Mucosa of descending colon (tissue), 3 donors: ENCODE measurements at regions not wholly inside any gene's neighbourhood (a gene's known extent, or its start where the extent isn't known, plus 50 kb on each side); places are given as distances from the start of the nearest gene placed in this dataset.

Source experiments
- ATAC-seq: fragments of 200-7000 bp; cut with Tn5 transposase; one replicate; pipeline ENCODE4 v1.9.1; 2020; ENCODE audit warnings: mild to moderate bottlenecking, moderate library complexity
- DNase-seq, 3 donors: peaks; one replicate each; pipeline ENCODE4 v3.0.0-alpha.2; 2020
- H3K36me3 ChIP-seq: fragments of 200-600 bp; one replicate; pipeline ENCODE4 v1.8.0; 2021; ENCODE audit warnings: low read depth, mild to moderate bottlenecking
- H3K4me1 ChIP-seq: fragments of 200-600 bp; one replicate; pipeline ENCODE4 v1.8.0; 2021; ENCODE audit warnings: low read depth, mild to moderate bottlenecking
- H3K4me3 ChIP-seq: fragments of 200-600 bp; one replicate; pipeline ENCODE4 v1.8.0; 2021; ENCODE audit warnings: mild to moderate bottlenecking
- H3K9me3 ChIP-seq: fragments of 200-600 bp; one replicate; pipeline ENCODE4 v1.8.0; 2021; ENCODE audit warnings: mild to moderate bottlenecking
- intact Hi-C, 2 donors: fragments of 100-400 bp; cut with DNase I in 1 of 2; cut with micrococcal nuclease in 1 of 2; formaldehyde crosslinking; loops; one replicate each; pipeline versions ENCODE4 v1.11.0 to v1.11.1; 2022; cut with DNase I, micrococcal nuclease
- TF ChIP-seq, protein P1 (sequence below): fragments of 200-600 bp; IDR thresholded peaks from one replicate; pipeline ENCODE4 v1.8.0; 2022; ENCODE audit warnings: antibody characterized with exemption, mild to moderate bottlenecking
- donor health status: DM: no; HTN: no; CAD: no; lungs with moderate emphysema.
- donor health status: DM: no; HTN: no; CAD: no.
- donor health status: DM: no; HTN: yes; CAD: no.

GRCh38 chr5:3856036-3856435 lies 260.4 kb downstream of the IRX1 start:
- intact Hi-C loops, result no loop called here
- DNase-seq (no peak), ATAC-seq (no peak)
- TF ChIP-seq, protein P1, sequence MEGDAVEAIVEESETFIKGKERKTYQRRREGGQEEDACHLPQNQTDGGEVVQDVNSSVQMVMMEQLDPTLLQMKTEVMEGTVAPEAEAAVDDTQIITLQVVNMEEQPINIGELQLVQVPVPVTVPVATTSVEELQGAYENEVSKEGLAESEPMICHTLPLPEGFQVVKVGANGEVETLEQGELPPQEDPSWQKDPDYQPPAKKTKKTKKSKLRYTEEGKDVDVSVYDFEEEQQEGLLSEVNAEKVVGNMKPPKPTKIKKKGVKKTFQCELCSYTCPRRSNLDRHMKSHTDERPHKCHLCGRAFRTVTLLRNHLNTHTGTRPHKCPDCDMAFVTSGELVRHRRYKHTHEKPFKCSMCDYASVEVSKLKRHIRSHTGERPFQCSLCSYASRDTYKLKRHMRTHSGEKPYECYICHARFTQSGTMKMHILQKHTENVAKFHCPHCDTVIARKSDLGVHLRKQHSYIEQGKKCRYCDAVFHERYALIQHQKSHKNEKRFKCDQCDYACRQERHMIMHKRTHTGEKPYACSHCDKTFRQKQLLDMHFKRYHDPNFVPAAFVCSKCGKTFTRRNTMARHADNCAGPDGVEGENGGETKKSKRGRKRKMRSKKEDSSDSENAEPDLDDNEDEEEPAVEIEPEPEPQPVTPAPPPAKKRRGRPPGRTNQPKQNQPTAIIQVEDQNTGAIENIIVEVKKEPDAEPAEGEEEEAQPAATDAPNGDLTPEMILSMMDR, result no peak
- H3K4me1 ChIP-seq, result no peaks in the 10 kb centered on the region
- H3K4me3 ChIP-seq, result no peak overlapping the region
- H3K36me3 ChIP-seq, result no peaks in the 10 kb centered on the region
- no peaks in the 10 kb centered on the region for H3K9me3 ChIP-seq

DNA sequence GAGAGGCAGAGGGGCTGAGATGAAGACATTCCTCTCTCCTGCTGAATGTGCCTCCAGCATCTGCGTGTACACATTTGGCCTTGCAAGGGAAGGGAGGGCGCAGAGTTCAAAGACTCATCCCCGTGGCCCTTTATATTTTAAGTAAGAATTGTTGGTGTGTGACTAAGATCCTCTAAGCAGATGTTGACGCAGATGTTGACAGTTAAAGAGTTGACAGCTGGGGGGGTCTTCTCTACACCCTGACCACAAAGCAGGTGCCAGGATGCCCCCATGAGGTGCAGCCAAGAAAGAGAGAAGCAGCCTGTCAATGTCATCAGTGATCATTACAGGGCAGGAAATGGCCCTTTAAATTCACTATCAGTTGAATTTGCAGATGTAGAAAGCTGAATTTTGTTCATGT lies 262.9 kb downstream of the IRX1 start:
- H3K36me3 ChIP-seq, result no peaks in the 10 kb centered on the region
- DNase-seq (no peak), ATAC-seq (no peak)
- no peaks in the 10 kb centered on the region for H3K9me3 ChIP-seq
- no peaks in the 10 kb centered on the region for H3K4me1 ChIP-seq
- no peak overlapping the region for H3K4me3 ChIP-seq
- intact Hi-C loops, result no loop called here
- TF ChIP-seq, protein P1, result no peak

GRCh38 chr5:3862906-3863305 lies 267.3 kb downstream of the IRX1 start:
- Histone ChIP-seq H3K36me3 (no peaks in the 10 kb centered on the region), H3K4me3 (no peak overlapping the region), H3K4me1 (no peaks in the 10 kb centered on the region), H3K9me3 (peaks cover 6% of the 10 kb centered on the region)
- intact Hi-C loops, result no loop called here
- ATAC-seq, result no peak
- DNase-seq, result no peak
- TF ChIP-seq, protein P1, result no peak

GRCh38 chr5:3875144-3875543 lies 279.5 kb downstream of the IRX1 start:
- DNase-seq (no peak), ATAC-seq (no peak)
- no peaks in the 10 kb centered on the region for H3K36me3 ChIP-seq
- no peak overlapping the region for H3K4me3 ChIP-seq
- intact Hi-C loops, result no loop called here
- TF ChIP-seq, protein P1, result no peak
- no peaks in the 10 kb centered on the region for H3K4me1 ChIP-seq
- H3K9me3 ChIP-seq, result peaks cover 2% of the 10 kb centered on the region

GRCh38 chr5:3878267-3878666 lies 282.6 kb downstream of the IRX1 start:
- peaks cover 11% of the 10 kb centered on the region for H3K9me3 ChIP-seq
- DNase-seq (no peak), ATAC-seq (no peak)
- H3K36me3 ChIP-seq, result no peaks in the 10 kb centered on the region
- TF ChIP-seq, protein P1, result no peak
- no peaks in the 10 kb centered on the region for H3K4me1 ChIP-seq
- H3K4me3 ChIP-seq, result no peak overlapping the region
- intact Hi-C loops, result no loop called here

DNA sequence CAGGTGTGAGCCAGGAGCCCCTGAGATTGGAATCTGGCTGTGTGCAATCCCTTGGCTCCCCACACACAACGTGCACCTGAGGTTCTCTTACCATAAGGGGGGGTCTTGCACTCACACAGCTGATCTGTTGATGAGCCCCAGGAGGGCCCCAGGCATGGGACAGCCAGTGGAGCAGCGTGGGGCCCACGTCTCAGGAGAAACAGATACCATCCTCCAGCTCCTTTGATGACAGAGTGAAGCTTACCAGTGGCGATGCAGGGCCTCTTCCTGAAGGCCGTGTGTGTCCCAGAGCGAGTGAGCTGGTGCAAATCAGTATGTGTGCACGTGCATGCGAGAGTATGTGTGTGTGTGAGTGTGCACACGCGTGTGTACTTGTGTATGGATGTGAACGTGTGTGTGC lies 287.4 kb downstream of the IRX1 start:
- no peaks in the 10 kb centered on the region for H3K36me3 ChIP-seq
- H3K4me3 ChIP-seq, result no peak overlapping the region
- DNase-seq (no peak), ATAC-seq (no peak)
- intact Hi-C loops, result no loop called here
- no peaks in the 10 kb centered on the region for H3K4me1 ChIP-seq
- H3K9me3 ChIP-seq, result peaks cover 11% of the 10 kb centered on the region
- TF ChIP-seq, protein P1, result no peak
